ENCODE measurements at regions not wholly inside any gene's neighbourhood (a gene's known extent, or its start where the extent isn't known, plus 50 kb on each side); places are given as distances from the start of the nearest gene placed in this dataset.

GRCh38 chr2:239776436-239777005, 248.6 kb downstream of the NDUFA10 start:
- no peak for DNase-seq

GRCh38 chr2:239775623-239776435, 249.3 kb downstream of the NDUFA10 start:
- DNase-seq: no peak

GRCh38 chr2:239774933-239775622, 250.1 kb downstream of the NDUFA10 start:
- DNase-seq: no peak

- no peak for DNase-seq
Measured at GRCh38 chr2:239774142-239774462, 251.0 kb downstream of the NDUFA10 start.

- DNase-seq: no peak
Measured at GRCh38 chr2:239773228-239774141, 251.7 kb downstream of the NDUFA10 start.

GRCh38 chr2:239772721-239773120, 252.4 kb downstream of the NDUFA10 start:
- no peak for DNase-seq

GRCh38 chr2:239770246-239770639, 254.9 kb downstream of the NDUFA10 start:
- DNase-seq: no peak

- no peak for DNase-seq
Measured at GRCh38 chr2:239769554-239770245, 255.4 kb downstream of the NDUFA10 start.

- no peak for DNase-seq
Measured at GRCh38 chr2:239768907-239769553, 256.1 kb downstream of the NDUFA10 start.

GRCh38 chr2:239768031-239768790, 256.9 kb downstream of the NDUFA10 start:
- DNase-seq: no peak

GRCh38 chr2:239767021-239767905, 257.9 kb downstream of the NDUFA10 start:
- DNase-seq: no peak

- no peak for DNase-seq
Measured at GRCh38 chr2:239765911-239766310, 259.2 kb downstream of the NDUFA10 start.

GRCh38 chr2:239765076-239765845, 259.9 kb downstream of the NDUFA10 start:
- DNase-seq: no peak

GRCh38 chr2:239763433-239764097, 261.6 kb downstream of the NDUFA10 start:
- no peak for DNase-seq

GRCh38 chr2:239762655-239763269, 262.4 kb downstream of the NDUFA10 start:
- no peak for DNase-seq

- DNase-seq: no peak
Measured at GRCh38 chr2:239762106-239762505, 263.0 kb downstream of the NDUFA10 start.

GRCh38 chr2:239760596-239760995, 264.5 kb downstream of the NDUFA10 start:
- no peak for DNase-seq

- no peak for DNase-seq
Measured at GRCh38 chr2:239758279-239758877, 266.8 kb downstream of the NDUFA10 start.

All from activated CD4-positive, alpha-beta T cell treated with anti-CD3 and anti-CD28 coated beads for 4 hours (primary cell).